ENCODE measurements at regions not wholly inside any gene's neighbourhood (a gene's known extent, or its start where the extent isn't known, plus 50 kb on each side); places are given as distances from the start of the nearest gene placed in this dataset.

GRCh38 chr17:71600137-71600789 lies 520.6 kb upstream of the SOX9 start:
- TF ChIP-seq CTCF (IDR thresholded peaks at IDR 0.05; ENCODE audit: poor library complexity): no peak
- TF ChIP-seq EZH2 (IDR thresholded peaks at IDR 0.05; ENCODE audit: borderline replicate concordance): no peak

All from hepatocyte (in vitro differentiated cells).